Type B pancreatic cell (in vitro differentiated cells): ENCODE measurements at regions not wholly inside any gene's neighbourhood (a gene's known extent, or its start where the extent isn't known, plus 50 kb on each side); places are given as distances from the start of the nearest gene placed in this dataset.

Experiments
- DNase-seq: peaks from one replicate; pipeline ENCODE4 v3.0.0; 2021; ENCODE audit warnings: mixed read lengths; ENCODE audit not compliant: unreplicated experiment; ENCODE audit errors: extremely low spot score
- H3K27ac Mint-ChIP-seq: 2 replicates; pipeline ENCODE4 v1.8.0; 2021; ENCODE audit warnings: mild to moderate bottlenecking, mixed read lengths
- H3K27me3 Mint-ChIP-seq: 2 replicates; pipeline ENCODE4 v1.8.0; 2021; ENCODE audit warnings: mixed read lengths
- H3K36me3 Mint-ChIP-seq: 2 replicates; pipeline ENCODE4 v1.8.0; 2021; ENCODE audit warnings: mixed read lengths
- H3K4me1 Mint-ChIP-seq: one replicate; pipeline ENCODE4 v1.8.0; 2021; ENCODE audit warnings: mixed read lengths; ENCODE audit not compliant: unreplicated experiment
- H3K4me3 Mint-ChIP-seq: 2 replicates; pipeline ENCODE4 v1.8.0; 2021; ENCODE audit warnings: mild to moderate bottlenecking, mixed read lengths
- H3K9me3 Mint-ChIP-seq: 2 replicates; pipeline ENCODE4 v1.8.0; 2021; ENCODE audit warnings: mixed read lengths
- TF ChIP-seq, protein P1 (sequence below): fragments of 200-600 bp; sonication (generic); conservative IDR thresholded peaks from 2 replicates; pipeline ENCODE4 v1.5.0; 2021; ENCODE audit warnings: antibody characterized with exemption, mild to moderate bottlenecking

DNA sequence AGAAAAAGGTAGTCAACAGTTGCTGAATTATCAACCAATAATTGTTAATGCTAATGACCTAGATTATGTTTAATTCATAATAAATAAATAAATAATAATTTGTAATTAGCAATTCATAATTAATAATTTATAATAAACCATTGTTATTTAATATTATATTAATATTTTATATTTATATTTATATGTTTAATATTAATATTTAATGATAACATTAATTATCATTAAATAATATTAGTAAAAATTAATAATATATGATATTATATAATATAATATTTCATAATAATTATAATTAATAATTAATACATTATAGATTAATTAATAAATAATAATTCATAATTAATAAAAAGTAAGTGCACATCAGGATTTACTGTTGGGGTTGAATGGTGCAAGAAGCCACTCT lies 389.4 kb upstream of the RGPD4 start:
- Mint-ChIP-seq H3K4me1 (no peaks in the 10 kb centered on the region), H3K27me3 (peaks cover 28% of the 10 kb centered on the region), H3K36me3 (no peaks in the 10 kb centered on the region), H3K4me3 (no peak overlapping the region), H3K9me3 (no peaks in the 10 kb centered on the region), H3K27ac (no peak overlapping the region)
- TF ChIP-seq, protein P1, sequence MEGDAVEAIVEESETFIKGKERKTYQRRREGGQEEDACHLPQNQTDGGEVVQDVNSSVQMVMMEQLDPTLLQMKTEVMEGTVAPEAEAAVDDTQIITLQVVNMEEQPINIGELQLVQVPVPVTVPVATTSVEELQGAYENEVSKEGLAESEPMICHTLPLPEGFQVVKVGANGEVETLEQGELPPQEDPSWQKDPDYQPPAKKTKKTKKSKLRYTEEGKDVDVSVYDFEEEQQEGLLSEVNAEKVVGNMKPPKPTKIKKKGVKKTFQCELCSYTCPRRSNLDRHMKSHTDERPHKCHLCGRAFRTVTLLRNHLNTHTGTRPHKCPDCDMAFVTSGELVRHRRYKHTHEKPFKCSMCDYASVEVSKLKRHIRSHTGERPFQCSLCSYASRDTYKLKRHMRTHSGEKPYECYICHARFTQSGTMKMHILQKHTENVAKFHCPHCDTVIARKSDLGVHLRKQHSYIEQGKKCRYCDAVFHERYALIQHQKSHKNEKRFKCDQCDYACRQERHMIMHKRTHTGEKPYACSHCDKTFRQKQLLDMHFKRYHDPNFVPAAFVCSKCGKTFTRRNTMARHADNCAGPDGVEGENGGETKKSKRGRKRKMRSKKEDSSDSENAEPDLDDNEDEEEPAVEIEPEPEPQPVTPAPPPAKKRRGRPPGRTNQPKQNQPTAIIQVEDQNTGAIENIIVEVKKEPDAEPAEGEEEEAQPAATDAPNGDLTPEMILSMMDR: no peak
- DNase-seq: no peak

GRCh38 chr2:107437807-107438206 lies 388.9 kb upstream of the RGPD4 start:
- no peaks in the 10 kb centered on the region for H3K9me3 Mint-ChIP-seq
- TF ChIP-seq, protein P1: no peak
- H3K27me3 Mint-ChIP-seq: peaks cover 28% of the 10 kb centered on the region
- H3K27ac Mint-ChIP-seq: no peak overlapping the region
- no peak for DNase-seq
- no peaks in the 10 kb centered on the region for H3K4me1 Mint-ChIP-seq
- no peaks in the 10 kb centered on the region for H3K36me3 Mint-ChIP-seq
- no peak overlapping the region for H3K4me3 Mint-ChIP-seq

GRCh38 chr2:107448160-107448559 lies 378.5 kb upstream of the RGPD4 start:
- Mint-ChIP-seq H3K4me3 (no peak overlapping the region), H3K9me3 (peaks cover 6% of the 10 kb centered on the region), H3K36me3 (no peaks in the 10 kb centered on the region), H3K27me3 (peaks cover 5% of the 10 kb centered on the region), H3K27ac (no peak overlapping the region), H3K4me1 (no peaks in the 10 kb centered on the region)
- TF ChIP-seq, protein P1: no peak
- DNase-seq: no peak

DNA sequence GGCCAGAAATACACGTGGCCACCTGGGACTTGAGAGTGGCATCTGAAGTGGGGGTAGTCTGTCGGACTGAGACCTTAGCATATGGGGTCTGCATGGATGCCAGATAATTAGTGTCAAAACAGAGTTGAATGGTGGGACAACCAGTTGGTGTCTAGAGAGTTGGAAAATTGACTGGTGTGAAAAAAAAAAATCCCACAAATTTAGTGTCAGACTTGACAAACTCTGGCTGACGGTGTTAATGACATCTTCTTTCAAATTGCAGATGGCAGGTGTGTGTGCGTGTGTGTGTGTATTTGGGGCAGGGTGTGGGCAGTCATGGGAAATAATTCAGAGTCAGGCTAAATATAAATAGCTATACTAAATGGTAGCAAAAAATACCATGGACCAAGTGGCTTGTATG lies 365.4 kb upstream of the RGPD4 start:
- Mint-ChIP-seq H3K36me3 (no peaks in the 10 kb centered on the region), H3K27ac (no peak overlapping the region), H3K4me3 (no peak overlapping the region), H3K4me1 (no peaks in the 10 kb centered on the region), H3K27me3 (no peaks in the 10 kb centered on the region), H3K9me3 (no peaks in the 10 kb centered on the region)
- TF ChIP-seq, protein P1: no peak
- no peak for DNase-seq

GRCh38 chr2:107462181-107462580 lies 364.5 kb upstream of the RGPD4 start:
- no peaks in the 10 kb centered on the region for H3K27me3 Mint-ChIP-seq
- H3K36me3 Mint-ChIP-seq: no peaks in the 10 kb centered on the region
- DNase-seq: no peak
- TF ChIP-seq, protein P1: no peak
- no peaks in the 10 kb centered on the region for H3K9me3 Mint-ChIP-seq
- no peaks in the 10 kb centered on the region for H3K4me1 Mint-ChIP-seq
- no peak overlapping the region for H3K4me3 Mint-ChIP-seq
- no peak overlapping the region for H3K27ac Mint-ChIP-seq

DNA sequence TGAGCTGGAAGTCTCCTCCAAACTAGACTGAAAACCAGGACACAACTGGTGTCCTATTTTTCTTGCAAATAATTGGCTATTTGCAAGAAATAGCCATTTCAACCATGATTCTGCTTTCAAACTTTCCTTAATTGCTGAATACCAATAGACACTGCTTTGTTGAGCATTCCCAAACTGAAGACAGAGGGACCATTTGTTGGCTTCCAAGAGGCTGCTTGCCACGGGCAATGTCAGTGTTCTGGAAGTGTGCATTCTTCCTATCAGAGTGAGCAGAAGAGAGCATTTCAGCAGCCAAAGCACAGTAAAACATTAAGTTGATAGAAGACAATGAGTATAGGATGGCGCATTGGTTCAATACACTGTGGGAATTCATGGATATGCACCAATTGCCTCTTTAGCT lies 360.5 kb upstream of the RGPD4 start:
- H3K4me3 Mint-ChIP-seq: no peak overlapping the region
- TF ChIP-seq, protein P1: no peak
- H3K27me3 Mint-ChIP-seq: no peaks in the 10 kb centered on the region
- H3K9me3 Mint-ChIP-seq: no peaks in the 10 kb centered on the region
- DNase-seq: no peak
- H3K4me1 Mint-ChIP-seq: no peaks in the 10 kb centered on the region
- no peaks in the 10 kb centered on the region for H3K36me3 Mint-ChIP-seq
- no peak overlapping the region for H3K27ac Mint-ChIP-seq
